ENCODE measurements at regions not wholly inside any gene's neighbourhood (a gene's known extent, or its start where the extent isn't known, plus 50 kb on each side); places are given as distances from the start of the nearest gene placed in this dataset.

GRCh38 chr21:35149698-35150097 lies 100.6 kb upstream of the RUNX1 start:
- no peak overlapping the region for H3K27ac ChIP-seq
- intact Hi-C loops (cut with DNase I), result no loop called here
- no peak overlapping the region for H3K4me3 ChIP-seq
- no peak for DNase-seq
- ATAC-seq, result no peak
- TF ChIP-seq POLR2A (IDR thresholded peaks at IDR 0.05), result no peak
- peaks cover 0 to 4% (median 0%) of the 10 kb centered on the region in 9 donors for H3K27me3 ChIP-seq
- peaks cover 0 to 11% (median 0%) of the 10 kb centered on the region in 12 donors for H3K9me3 ChIP-seq
- H3K36me3 ChIP-seq, result no peaks in the 10 kb centered on the region
- WGBS, 4 donors, result 82 to 86% (median 84%) methylated on average over 3 of the region's 3 CpGs
- H3K4me1 ChIP-seq, result peaks cover 0 to 5% (median 0%) of the 10 kb centered on the region in 12 donors

GRCh38 chr21:35147439-35147838 lies 98.3 kb upstream of the RUNX1 start:
- ATAC-seq (no peak), DNase-seq (no peak)
- no peaks in the 10 kb centered on the region for H3K36me3 ChIP-seq
- 81 to 84% (median 82%) methylated on average over 4 of the region's 4 CpGs for WGBS, 4 donors
- peaks cover 0 to 5% (median 0%) of the 10 kb centered on the region in 12 donors for H3K4me1 ChIP-seq
- TF ChIP-seq POLR2A (IDR thresholded peaks at IDR 0.05) (no peak), CTCF (IDR thresholded peaks at IDR 0.05) (no peak)
- peaks cover 0 to 11% (median 0%) of the 10 kb centered on the region in 12 donors for H3K9me3 ChIP-seq
- H3K4me3 ChIP-seq, result no peak overlapping the region
- H3K27ac ChIP-seq, result no peak overlapping the region
- H3K27me3 ChIP-seq, result peaks cover 0 to 4% (median 0%) of the 10 kb centered on the region in 9 donors
- intact Hi-C loops (cut with DNase I), result no loop called here

- TF ChIP-seq POLR2A (IDR thresholded peaks at IDR 0.05) (no peak), CTCF (IDR thresholded peaks at IDR 0.05) (no peak)
- no peak overlapping the region for H3K27ac ChIP-seq
- ATAC-seq, result no peak
- no peaks in the 10 kb centered on the region for H3K36me3 ChIP-seq
- H3K4me1 ChIP-seq, result peaks cover 0 to 5% (median 0%) of the 10 kb centered on the region in 12 donors
- H3K9me3 ChIP-seq, result peaks cover 0 to 7% (median 0%) of the 10 kb centered on the region in 12 donors
- WGBS, 4 donors, result 40 to 46% (median 42%) methylated on average over 3 of the region's 3 CpGs
- no peak overlapping the region for H3K4me3 ChIP-seq
- intact Hi-C loops (cut with DNase I), result no loop called here
- peak in 3 of 5 donors; percentile 18 to 49 (median 28) for DNase-seq
- H3K27me3 ChIP-seq, result peaks cover 0 to 4% (median 0%) of the 10 kb centered on the region in 9 donors
These were observed 96.6 kb upstream of the RUNX1 start for GRCh38 chr21:35145626-35146233.

GRCh38 chr21:35144978-35145377 lies 95.9 kb upstream of the RUNX1 start:
- TF ChIP-seq POLR2A (IDR thresholded peaks at IDR 0.05) (no peak), CTCF (IDR thresholded peaks at IDR 0.05) (no peak)
- ATAC-seq (no peak), DNase-seq (no peak)
- 75 to 84% (median 81%) methylated on average over 2 of the region's 2 CpGs for WGBS, 4 donors
- Histone ChIP-seq H3K27me3 (peaks cover 0 to 4% (median 0%) of the 10 kb centered on the region in 9 donors), H3K36me3 (no peaks in the 10 kb centered on the region), H3K9me3 (no peaks in the 10 kb centered on the region), H3K4me3 (no peak overlapping the region), H3K4me1 (peaks cover 0 to 5% (median 0%) of the 10 kb centered on the region in 12 donors), H3K27ac (no peak overlapping the region)
- intact Hi-C loops (cut with DNase I), result no loop called here

All from heart left ventricle (tissue), 16 donors.